Ishikawa (cell line): ENCODE measurements at regions not wholly inside any gene's neighbourhood (a gene's known extent, or its start where the extent isn't known, plus 50 kb on each side); places are given as distances from the start of the nearest gene placed in this dataset.
A peak's percentile ranks its signal among the peaks of the same experiment; 100 is the strongest.

Experiments
- CEBPB ChIP-seq: IDR thresholded peaks from 2 replicates; pipeline ENCODE4 v1.6.1; 2012
- CREB1 ChIP-seq: IDR thresholded peaks from 2 replicates; pipeline ENCODE4 v1.6.1; 2012; ENCODE audit warnings: low read depth
- EGR1 ChIP-seq: IDR thresholded peaks from 2 replicates; pipeline ENCODE4 v1.6.1; 2012
- EP300 ChIP-seq: IDR thresholded peaks from 2 replicates; pipeline ENCODE4 v1.6.1; 2012; ENCODE audit warnings: borderline replicate concordance
- FOXM1 ChIP-seq: IDR thresholded peaks from 2 replicates; pipeline ENCODE4 v1.6.1; 2012; ENCODE audit warnings: low read depth, borderline replicate concordance
- NFIC ChIP-seq: IDR thresholded peaks from 2 replicates; pipeline ENCODE4 v1.6.1; 2012
- RAD21 ChIP-seq: IDR thresholded peaks from 2 replicates; pipeline ENCODE4 v1.6.1; 2012; ENCODE audit warnings: low read depth
- TAF1 ChIP-seq: IDR thresholded peaks from 2 replicates; pipeline ENCODE4 v1.6.1; 2012; ENCODE audit warnings: low read depth, mild to moderate bottlenecking
- TCF12 ChIP-seq: IDR thresholded peaks from 2 replicates; pipeline ENCODE4 v1.6.1; 2012; ENCODE audit warnings: low read depth
- TEAD4 ChIP-seq: IDR thresholded peaks from 2 replicates; pipeline ENCODE4 v1.6.1; 2012
- YY1 ChIP-seq: IDR thresholded peaks from 2 replicates; pipeline ENCODE4 v1.6.1; 2012; ENCODE audit warnings: low read depth
- ZBTB7A ChIP-seq: IDR thresholded peaks from 2 replicates; pipeline ENCODE4 v1.6.1; 2012; ENCODE audit warnings: low read depth
- TF ChIP-seq, protein P1 (sequence below): IDR thresholded peaks from 2 replicates; pipeline ENCODE4 v1.6.1; 2012; ENCODE audit warnings: low read depth, mild to moderate bottlenecking
- TF ChIP-seq, protein P2 (sequence below): IDR thresholded peaks from 2 replicates; pipeline ENCODE4 v1.6.1; 2012
- TF ChIP-seq, protein P3 (sequence below): IDR thresholded peaks from 2 replicates; pipeline ENCODE4 v1.6.1; 2012

DNA sequence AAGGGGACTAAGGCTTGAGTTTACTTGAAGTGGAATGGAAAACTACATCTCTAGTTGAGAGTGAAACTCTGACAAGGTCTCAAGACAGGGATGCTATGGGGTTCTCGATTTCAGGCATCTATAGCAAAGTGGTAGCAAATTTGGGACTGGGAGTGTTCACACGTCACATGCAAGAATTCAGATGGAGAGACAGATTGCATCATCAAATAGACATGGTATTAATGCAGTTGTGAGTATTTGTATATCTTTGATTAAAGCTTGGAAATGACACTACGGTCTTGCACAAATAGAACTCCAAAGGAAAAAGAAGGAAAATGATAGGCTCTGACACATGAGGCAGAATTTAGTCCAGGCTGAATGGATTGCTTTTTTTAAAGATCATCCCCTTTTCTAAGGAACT lies 1061.6 kb upstream of the FANCL start:
- TF ChIP-seq, protein P1, sequence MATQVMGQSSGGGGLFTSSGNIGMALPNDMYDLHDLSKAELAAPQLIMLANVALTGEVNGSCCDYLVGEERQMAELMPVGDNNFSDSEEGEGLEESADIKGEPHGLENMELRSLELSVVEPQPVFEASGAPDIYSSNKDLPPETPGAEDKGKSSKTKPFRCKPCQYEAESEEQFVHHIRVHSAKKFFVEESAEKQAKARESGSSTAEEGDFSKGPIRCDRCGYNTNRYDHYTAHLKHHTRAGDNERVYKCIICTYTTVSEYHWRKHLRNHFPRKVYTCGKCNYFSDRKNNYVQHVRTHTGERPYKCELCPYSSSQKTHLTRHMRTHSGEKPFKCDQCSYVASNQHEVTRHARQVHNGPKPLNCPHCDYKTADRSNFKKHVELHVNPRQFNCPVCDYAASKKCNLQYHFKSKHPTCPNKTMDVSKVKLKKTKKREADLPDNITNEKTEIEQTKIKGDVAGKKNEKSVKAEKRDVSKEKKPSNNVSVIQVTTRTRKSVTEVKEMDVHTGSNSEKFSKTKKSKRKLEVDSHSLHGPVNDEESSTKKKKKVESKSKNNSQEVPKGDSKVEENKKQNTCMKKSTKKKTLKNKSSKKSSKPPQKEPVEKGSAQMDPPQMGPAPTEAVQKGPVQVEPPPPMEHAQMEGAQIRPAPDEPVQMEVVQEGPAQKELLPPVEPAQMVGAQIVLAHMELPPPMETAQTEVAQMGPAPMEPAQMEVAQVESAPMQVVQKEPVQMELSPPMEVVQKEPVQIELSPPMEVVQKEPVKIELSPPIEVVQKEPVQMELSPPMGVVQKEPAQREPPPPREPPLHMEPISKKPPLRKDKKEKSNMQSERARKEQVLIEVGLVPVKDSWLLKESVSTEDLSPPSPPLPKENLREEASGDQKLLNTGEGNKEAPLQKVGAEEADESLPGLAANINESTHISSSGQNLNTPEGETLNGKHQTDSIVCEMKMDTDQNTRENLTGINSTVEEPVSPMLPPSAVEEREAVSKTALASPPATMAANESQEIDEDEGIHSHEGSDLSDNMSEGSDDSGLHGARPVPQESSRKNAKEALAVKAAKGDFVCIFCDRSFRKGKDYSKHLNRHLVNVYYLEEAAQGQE: no peak
- TF ChIP-seq EGR1 (no peak), NFIC (no peak)

DNA sequence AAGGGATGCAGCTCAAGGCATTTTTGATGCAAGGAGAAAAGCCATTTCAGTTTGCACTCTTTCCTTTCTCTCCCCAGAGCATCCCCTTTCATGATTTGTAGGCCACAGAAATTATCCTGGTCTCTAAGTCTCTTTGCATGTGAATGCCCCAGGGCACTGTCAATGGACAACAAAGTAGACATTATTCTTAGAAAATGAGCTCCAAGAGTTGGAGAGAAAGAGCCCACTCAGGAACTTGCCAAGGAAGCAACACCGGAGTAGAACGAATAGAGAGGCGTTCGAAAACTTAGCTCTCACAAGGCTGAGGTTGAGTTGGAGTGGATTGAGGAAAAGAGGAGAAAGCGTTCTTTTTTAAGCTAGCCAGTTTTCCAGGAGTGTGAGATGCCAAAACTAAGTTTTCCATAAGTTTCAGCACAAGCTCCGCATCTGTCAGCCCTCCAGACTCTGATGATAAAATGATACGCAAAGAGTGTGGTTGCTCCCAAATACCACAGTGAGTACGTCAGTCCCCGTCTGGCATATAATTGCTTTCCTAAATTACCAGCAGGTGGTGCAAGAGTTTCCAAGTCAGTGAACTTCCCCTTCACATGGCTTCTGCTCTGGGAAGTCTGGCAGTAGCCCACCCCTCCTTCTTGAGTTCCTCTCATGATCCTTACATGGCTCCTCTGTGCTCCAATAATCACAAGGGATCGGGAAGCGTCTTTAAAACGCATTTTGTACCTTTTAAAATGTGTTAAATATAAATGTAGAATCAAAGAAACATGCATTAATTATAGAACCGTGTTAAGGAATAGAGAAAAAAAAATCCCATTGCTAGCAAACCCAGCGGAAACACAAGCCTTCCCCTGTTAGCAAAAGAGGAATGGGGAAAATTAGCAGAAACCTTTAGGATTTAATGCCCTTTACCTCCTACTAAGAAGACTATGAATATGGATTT lies 1060.6 kb upstream of the FANCL start:
- TF ChIP-seq CEBPB (no peak), RAD21 (peak; percentile 3; the same call in 1 of the 2 replicates), CREB1 (no peak), EGR1 (no peak)
- TF ChIP-seq, protein P1: no peak

DNA sequence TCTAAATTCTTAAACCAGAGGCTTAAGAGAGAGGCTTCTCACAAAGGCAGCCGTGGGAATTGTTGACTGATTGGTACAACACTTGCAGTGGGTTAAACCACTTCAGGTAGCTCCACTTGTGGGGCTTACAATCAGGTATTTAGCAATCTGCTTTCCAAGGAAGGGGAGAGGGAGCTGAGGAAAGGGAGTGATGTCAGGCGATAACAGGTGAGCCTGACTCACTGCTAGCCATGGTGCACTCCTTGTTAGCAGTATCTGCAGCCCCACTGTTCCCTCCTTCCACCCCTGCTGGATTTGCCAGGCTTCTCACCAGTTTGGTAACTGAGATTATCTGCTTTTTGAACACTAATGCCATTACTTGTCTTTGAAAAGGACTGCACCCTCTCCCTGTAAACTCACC lies 1056.7 kb upstream of the FANCL start:
- TF ChIP-seq TEAD4 (no peak), EP300 (no peak), FOXM1 (no peak), NFIC (no peak), CREB1 (no peak), RAD21 (no peak), YY1 (no peak), TAF1 (no peak), CEBPB (no peak), TCF12 (no peak), ZBTB7A (no peak), EGR1 (no peak)
- TF ChIP-seq, protein P2, sequence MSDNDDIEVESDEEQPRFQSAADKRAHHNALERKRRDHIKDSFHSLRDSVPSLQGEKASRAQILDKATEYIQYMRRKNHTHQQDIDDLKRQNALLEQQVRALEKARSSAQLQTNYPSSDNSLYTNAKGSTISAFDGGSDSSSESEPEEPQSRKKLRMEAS: no peak
- TF ChIP-seq, protein P1: no peak
- TF ChIP-seq, protein P3, sequence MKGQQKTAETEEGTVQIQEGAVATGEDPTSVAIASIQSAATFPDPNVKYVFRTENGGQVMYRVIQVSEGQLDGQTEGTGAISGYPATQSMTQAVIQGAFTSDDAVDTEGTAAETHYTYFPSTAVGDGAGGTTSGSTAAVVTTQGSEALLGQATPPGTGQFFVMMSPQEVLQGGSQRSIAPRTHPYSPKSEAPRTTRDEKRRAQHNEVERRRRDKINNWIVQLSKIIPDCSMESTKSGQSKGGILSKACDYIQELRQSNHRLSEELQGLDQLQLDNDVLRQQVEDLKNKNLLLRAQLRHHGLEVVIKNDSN: no peak

DNA sequence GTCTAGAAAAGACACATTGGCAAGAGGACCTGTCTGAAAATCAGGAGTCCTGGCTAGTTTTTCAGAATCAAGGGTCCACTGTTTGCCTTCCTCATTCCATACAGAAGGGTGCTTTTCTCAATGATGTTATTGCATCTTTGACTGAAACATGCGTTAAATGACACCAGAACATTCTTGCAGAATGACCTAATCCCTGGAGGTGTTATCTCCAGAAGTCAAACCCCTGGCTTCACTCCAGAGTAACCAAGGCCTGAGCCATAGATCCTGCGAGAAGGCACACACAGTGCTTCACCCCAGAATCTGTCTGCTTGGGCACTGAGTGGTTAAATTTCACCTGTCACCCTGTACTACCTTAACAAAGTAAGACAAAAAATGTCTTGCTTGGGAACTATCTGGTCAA lies 1055.2 kb upstream of the FANCL start:
- TF ChIP-seq TCF12 (no peak), RAD21 (no peak), FOXM1 (no peak), EP300 (no peak), TAF1 (no peak), CREB1 (no peak), CEBPB (no peak), NFIC (no peak), EGR1 (no peak), YY1 (no peak), ZBTB7A (no peak), TEAD4 (no peak)
- TF ChIP-seq, protein P2: no peak
- TF ChIP-seq, protein P1: no peak
- TF ChIP-seq, protein P3: no peak
